ENCODE measurements at regions not wholly inside any gene's neighbourhood (a gene's known extent, or its start where the extent isn't known, plus 50 kb on each side); places are given as distances from the start of the nearest gene placed in this dataset.

DNA sequence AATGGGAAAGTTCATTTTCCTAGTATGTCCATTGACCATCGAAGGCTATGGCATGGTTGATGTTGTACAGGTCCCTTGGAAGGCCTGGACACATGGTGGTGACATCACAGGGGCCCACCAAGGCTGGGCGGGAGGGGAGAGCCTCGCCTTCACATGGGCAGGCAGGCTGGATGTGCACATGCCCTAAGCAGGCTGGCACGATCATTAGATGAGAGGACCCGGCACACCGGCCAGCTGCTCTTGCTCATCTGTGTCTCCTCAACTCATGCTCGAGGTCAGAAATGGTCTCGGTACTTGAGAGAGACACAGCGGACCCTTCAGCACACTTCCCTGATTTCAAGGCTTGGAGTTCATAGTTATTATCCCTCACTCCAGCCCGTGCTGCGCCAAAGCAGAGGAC is 416.9 kb upstream of the ZFHX3 start:
- no peak for FAIRE-seq
- H3K36me3 ChIP-seq: no peaks in the 10 kb centered on the region
- H3K4me1 ChIP-seq: no peaks in the 10 kb centered on the region
- no peaks in the 10 kb centered on the region for H3K27me3 ChIP-seq
- no peak overlapping the region for H3K4me3 ChIP-seq
- H3K9me3 ChIP-seq: no peaks in the 10 kb centered on the region
- H3K27ac ChIP-seq: no peak overlapping the region
- no peak for ATAC-seq
- 68 to 83% methylated on average over 11 of the region's 11 CpGs for WGBS, 2 donors
- no peak for DNase-seq
- intact Hi-C loops (cut with DNase I): no loop called here
- TF ChIP-seq, protein P1, sequence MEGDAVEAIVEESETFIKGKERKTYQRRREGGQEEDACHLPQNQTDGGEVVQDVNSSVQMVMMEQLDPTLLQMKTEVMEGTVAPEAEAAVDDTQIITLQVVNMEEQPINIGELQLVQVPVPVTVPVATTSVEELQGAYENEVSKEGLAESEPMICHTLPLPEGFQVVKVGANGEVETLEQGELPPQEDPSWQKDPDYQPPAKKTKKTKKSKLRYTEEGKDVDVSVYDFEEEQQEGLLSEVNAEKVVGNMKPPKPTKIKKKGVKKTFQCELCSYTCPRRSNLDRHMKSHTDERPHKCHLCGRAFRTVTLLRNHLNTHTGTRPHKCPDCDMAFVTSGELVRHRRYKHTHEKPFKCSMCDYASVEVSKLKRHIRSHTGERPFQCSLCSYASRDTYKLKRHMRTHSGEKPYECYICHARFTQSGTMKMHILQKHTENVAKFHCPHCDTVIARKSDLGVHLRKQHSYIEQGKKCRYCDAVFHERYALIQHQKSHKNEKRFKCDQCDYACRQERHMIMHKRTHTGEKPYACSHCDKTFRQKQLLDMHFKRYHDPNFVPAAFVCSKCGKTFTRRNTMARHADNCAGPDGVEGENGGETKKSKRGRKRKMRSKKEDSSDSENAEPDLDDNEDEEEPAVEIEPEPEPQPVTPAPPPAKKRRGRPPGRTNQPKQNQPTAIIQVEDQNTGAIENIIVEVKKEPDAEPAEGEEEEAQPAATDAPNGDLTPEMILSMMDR (IDR thresholded peaks at IDR 0.05): no peak

DNA sequence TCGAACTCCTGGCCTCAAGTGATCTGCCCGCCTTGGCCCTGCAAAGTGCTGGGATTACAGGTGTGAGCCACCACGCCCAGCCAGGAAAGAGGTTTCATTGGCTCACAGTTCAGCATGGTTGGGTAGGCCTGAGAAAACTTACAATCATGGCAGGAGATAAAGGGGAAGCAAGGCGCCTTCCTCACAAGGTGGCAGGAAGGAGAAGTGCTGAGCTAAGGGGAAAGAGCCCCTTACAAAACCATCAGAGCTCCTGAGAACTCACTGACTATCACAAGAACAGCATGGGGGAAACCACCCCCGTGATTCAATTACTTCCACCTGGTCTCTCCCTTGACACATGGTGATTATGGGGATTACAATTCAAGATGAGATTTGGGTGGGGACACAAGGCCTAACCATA is 411.7 kb upstream of the ZFHX3 start:
- Histone ChIP-seq H3K36me3 (no peaks in the 10 kb centered on the region), H3K27me3 (no peaks in the 10 kb centered on the region), H3K27ac (no peak overlapping the region), H3K4me3 (no peak overlapping the region), H3K9me3 (no peaks in the 10 kb centered on the region), H3K4me1 (no peaks in the 10 kb centered on the region)
- DNase-seq (no peak), FAIRE-seq (no peak), ATAC-seq (no peak)
- TF ChIP-seq, protein P1 (IDR thresholded peaks at IDR 0.05): no peak
- WGBS, 2 donors: 75 to 86% methylated on average over 5 of the region's 5 CpGs
- intact Hi-C loops (cut with DNase I): no loop called here

DNA sequence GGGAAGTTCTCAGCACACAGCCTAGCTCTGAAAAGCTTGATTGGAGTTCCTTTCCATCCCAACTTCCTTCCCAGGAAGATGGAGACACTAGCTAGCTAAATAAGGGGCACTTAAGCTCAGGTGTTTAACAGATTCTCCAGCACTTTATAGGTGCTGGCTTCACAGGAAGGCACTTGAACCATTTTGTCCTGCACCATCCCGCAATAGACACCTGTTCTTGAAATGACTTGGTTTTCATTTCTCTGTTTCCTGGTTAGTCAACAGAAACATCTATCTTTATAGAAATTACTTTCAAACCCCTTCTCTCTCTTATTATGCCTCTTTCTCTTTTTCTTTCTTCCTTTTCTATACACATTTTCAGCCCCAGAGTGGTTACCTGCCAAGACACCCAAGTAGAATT is 409.9 kb upstream of the ZFHX3 start:
- intact Hi-C loops (cut with DNase I): no loop called here
- Histone ChIP-seq H3K4me1 (no peaks in the 10 kb centered on the region), H3K9me3 (no peaks in the 10 kb centered on the region), H3K4me3 (no peak overlapping the region), H3K27ac (no peak overlapping the region), H3K36me3 (no peaks in the 10 kb centered on the region), H3K27me3 (no peaks in the 10 kb centered on the region)
- TF ChIP-seq, protein P1 (IDR thresholded peaks at IDR 0.05): no peak
- DNase-seq (no peak), ATAC-seq (no peak), FAIRE-seq (no peak)
- WGBS, 2 donors: 89 to 92% methylated on average over 1 of the region's 1 CpG

DNA sequence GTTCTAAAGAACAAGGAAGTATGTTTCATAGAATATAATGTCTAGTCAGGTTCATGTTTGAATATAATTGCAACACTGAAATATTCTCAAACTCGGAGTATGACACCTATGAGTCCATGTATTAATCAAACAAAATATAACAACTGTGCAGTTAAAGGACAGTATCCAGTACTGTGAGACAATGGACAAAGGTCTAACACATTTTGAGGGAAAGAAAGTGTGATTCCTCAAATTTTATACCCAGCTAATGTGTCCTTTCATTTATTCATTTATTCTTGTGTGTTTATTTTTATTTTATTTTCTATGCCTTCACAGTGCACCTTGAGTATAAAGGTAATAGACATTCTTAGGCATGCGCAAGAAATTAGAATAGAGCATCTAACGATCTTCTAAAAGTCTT is 401.0 kb upstream of the ZFHX3 start:
- peaks cover 0 to 4% (median 0%) of the 10 kb centered on the region in 4 donors for H3K9me3 ChIP-seq
- H3K4me1 ChIP-seq: no peaks in the 10 kb centered on the region
- no peak overlapping the region for H3K27ac ChIP-seq
- no peak overlapping the region for H3K4me3 ChIP-seq
- ATAC-seq (no peak), DNase-seq (no peak), FAIRE-seq (no peak)
- H3K27me3 ChIP-seq: no peaks in the 10 kb centered on the region
- no peaks in the 10 kb centered on the region for H3K36me3 ChIP-seq
- intact Hi-C loops (cut with DNase I): no loop called here
- TF ChIP-seq, protein P1 (IDR thresholded peaks at IDR 0.05): no peak
- 73 to 87% methylated on average over 3 of the region's 3 CpGs for WGBS, 2 donors

DNA sequence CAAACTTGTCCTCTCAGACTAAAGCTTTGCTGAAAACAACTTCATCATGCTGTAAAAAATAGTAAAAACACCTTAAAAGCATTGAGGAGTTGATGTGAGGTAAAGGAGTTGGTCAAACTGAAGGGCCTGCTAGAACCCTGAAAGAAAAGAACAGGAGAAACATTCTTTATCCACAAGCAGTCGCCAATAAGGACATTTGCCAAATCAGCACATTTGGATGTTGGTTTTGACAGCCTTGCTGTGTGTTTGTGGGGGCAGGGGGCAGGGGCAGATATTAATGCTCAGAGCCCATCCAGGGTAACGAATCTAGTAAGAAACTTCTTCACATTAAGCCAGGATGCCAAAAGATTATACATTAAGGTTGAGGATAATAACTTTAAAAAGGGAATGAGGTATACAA is 399.9 kb upstream of the ZFHX3 start:
- ATAC-seq (no peak), DNase-seq (no peak), FAIRE-seq (no peak)
- TF ChIP-seq, protein P1 (IDR thresholded peaks at IDR 0.05): no peak
- no peak overlapping the region for H3K27ac ChIP-seq
- no peaks in the 10 kb centered on the region for H3K27me3 ChIP-seq
- H3K36me3 ChIP-seq: no peaks in the 10 kb centered on the region
- H3K4me1 ChIP-seq: no peaks in the 10 kb centered on the region
- no peak overlapping the region for H3K4me3 ChIP-seq
- intact Hi-C loops (cut with DNase I): no loop called here
- peaks cover 0 to 4% (median 0%) of the 10 kb centered on the region in 4 donors for H3K9me3 ChIP-seq
- 50 to 69% methylated on average over 2 of the region's 2 CpGs for WGBS, 2 donors
